Stimulated activated CD4-positive, alpha-beta T cell treated with anti-CD3 and anti-CD28 coated beads, TNF-alpha, amount 100 ng/mL, for 1 hour (primary cell): ENCODE measurements at regions not wholly inside any gene's neighbourhood (a gene's known extent, or its start where the extent isn't known, plus 50 kb on each side); places are given as distances from the start of the nearest gene placed in this dataset.

ENCODE experiments used
- DNase-seq, 3 donors: peaks; one replicate each; pipeline ENCODE4 v3.0.0-alpha.2; 2020; ENCODE audit warnings: low read depth in 3 of 3, low spot score in 1 of 3

GRCh38 chr11:95327273-95327948, 96.4 kb upstream of the SESN3 start:
- DNase-seq, result no peak

- DNase-seq, result no peak
Measured at GRCh38 chr11:95325777-95326258, 94.8 kb upstream of the SESN3 start.

GRCh38 chr11:95324826-95325225, 93.8 kb upstream of the SESN3 start:
- DNase-seq, result no peak

GRCh38 chr11:95322539-95322938, 91.5 kb upstream of the SESN3 start:
- no peak for DNase-seq

- DNase-seq, result no peak
Measured at GRCh38 chr11:95318498-95318897, 87.5 kb upstream of the SESN3 start.

- no peak for DNase-seq
Measured at GRCh38 chr11:95308512-95309035, 77.6 kb upstream of the SESN3 start.

- DNase-seq, result no peak
Measured at GRCh38 chr11:95307286-95307685, 76.3 kb upstream of the SESN3 start.

GRCh38 chr11:95306801-95307200, 75.8 kb upstream of the SESN3 start:
- DNase-seq, result no peak

- DNase-seq, result no peak
Measured at GRCh38 chr11:95306123-95306522, 75.1 kb upstream of the SESN3 start.

- DNase-seq, result no peak
Measured at GRCh38 chr11:95305705-95306104, 74.7 kb upstream of the SESN3 start.

GRCh38 chr11:95304777-95305176, 73.8 kb upstream of the SESN3 start:
- no peak for DNase-seq

- no peak for DNase-seq
Measured at GRCh38 chr11:95302211-95302610, 71.2 kb upstream of the SESN3 start.

- no peak for DNase-seq
Measured at GRCh38 chr11:95301474-95301873, 70.5 kb upstream of the SESN3 start.

GRCh38 chr11:95299078-95299679, 68.2 kb upstream of the SESN3 start:
- DNase-seq, result no peak

GRCh38 chr11:95297680-95298452, 66.9 kb upstream of the SESN3 start:
- no peak for DNase-seq

GRCh38 chr11:95296621-95297025, 65.6 kb upstream of the SESN3 start:
- DNase-seq, result no peak

GRCh38 chr11:95296165-95296564, 65.2 kb upstream of the SESN3 start:
- DNase-seq, result no peak

GRCh38 chr11:95295382-95296149, 64.6 kb upstream of the SESN3 start:
- DNase-seq, result no peak

- DNase-seq, result no peak
Measured at GRCh38 chr11:95294701-95295100, 63.7 kb upstream of the SESN3 start.

- no peak for DNase-seq
Measured at GRCh38 chr11:95293116-95293515, 62.1 kb upstream of the SESN3 start.

- DNase-seq, result no peak
Measured at GRCh38 chr11:95291946-95292345, 60.9 kb upstream of the SESN3 start.
